ENCODE measurements at regions not wholly inside any gene's neighbourhood (a gene's known extent, or its start where the extent isn't known, plus 50 kb on each side); places are given as distances from the start of the nearest gene placed in this dataset.

GRCh38 chr11:134670961-134671370 lies 258.9 kb upstream of the B3GAT1 start:
- Histone ChIP-seq H3K4me3 (no peak overlapping the region), H3K4me1 (no peaks in the 10 kb centered on the region), H3K27ac (no peak overlapping the region), H3K9me3 (no peaks in the 10 kb centered on the region), H3K36me3 (no peaks in the 10 kb centered on the region), H3K27me3 (peaks cover 0 to 9% (median 0%) of the 10 kb centered on the region in 3 donors)
- DNase-seq = peak; percentile 32
- WGBS, 2 donors = 63% methylated on average over 8 of the region's 8 CpGs
- intact Hi-C loops (cut with DNase I) = no loop called here
- TF ChIP-seq POLR2AphosphoS5 (IDR thresholded peaks at IDR 0.05) (no peak), POLR2A (IDR thresholded peaks at IDR 0.05) (no peak), EP300 (IDR thresholded peaks at IDR 0.05) (no peak)
- TF ChIP-seq, protein P1, sequence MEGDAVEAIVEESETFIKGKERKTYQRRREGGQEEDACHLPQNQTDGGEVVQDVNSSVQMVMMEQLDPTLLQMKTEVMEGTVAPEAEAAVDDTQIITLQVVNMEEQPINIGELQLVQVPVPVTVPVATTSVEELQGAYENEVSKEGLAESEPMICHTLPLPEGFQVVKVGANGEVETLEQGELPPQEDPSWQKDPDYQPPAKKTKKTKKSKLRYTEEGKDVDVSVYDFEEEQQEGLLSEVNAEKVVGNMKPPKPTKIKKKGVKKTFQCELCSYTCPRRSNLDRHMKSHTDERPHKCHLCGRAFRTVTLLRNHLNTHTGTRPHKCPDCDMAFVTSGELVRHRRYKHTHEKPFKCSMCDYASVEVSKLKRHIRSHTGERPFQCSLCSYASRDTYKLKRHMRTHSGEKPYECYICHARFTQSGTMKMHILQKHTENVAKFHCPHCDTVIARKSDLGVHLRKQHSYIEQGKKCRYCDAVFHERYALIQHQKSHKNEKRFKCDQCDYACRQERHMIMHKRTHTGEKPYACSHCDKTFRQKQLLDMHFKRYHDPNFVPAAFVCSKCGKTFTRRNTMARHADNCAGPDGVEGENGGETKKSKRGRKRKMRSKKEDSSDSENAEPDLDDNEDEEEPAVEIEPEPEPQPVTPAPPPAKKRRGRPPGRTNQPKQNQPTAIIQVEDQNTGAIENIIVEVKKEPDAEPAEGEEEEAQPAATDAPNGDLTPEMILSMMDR (IDR thresholded peaks at IDR 0.05) = no peak

DNA sequence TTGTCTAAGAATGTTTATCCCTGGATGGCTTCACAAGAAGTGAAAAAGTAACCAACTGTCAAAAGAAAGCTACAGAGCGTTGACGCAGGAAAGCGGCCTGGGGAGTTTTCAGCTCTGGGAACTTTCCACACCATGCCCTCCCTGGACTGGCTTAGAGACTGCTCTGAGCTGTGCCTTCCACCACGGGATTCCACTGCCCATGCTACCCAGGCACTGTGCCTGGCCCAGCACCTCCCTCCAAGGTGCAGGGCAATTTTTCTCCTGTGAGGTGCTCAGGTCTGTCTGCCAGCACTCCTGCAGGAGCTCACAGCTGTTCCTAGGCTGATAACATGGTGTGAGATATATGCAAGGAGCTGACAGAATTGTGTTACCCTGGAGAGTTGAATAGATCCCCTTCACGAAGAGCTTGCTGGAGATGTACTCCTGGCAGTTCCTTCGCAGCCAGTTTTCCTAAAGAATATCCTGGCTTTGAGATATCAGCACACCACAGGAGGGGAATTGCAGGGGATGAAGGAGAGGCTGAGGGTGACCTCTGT lies 258.3 kb upstream of the B3GAT1 start:
- WGBS, 2 donors = 57 to 66% methylated on average over 6 of the region's 6 CpGs
- Histone ChIP-seq H3K27ac (no peak overlapping the region), H3K36me3 (no peaks in the 10 kb centered on the region), H3K9me3 (no peaks in the 10 kb centered on the region), H3K4me3 (no peak overlapping the region), H3K27me3 (peaks cover 0 to 9% (median 0%) of the 10 kb centered on the region in 3 donors), H3K4me1 (no peaks in the 10 kb centered on the region)
- peak; percentile 22 for DNase-seq
- intact Hi-C loops (cut with DNase I) = no loop called here
- TF ChIP-seq EP300 (IDR thresholded peaks at IDR 0.05) = no peak
- no peak for TF ChIP-seq POLR2AphosphoS5 (IDR thresholded peaks at IDR 0.05)
- no peak for TF ChIP-seq POLR2A (IDR thresholded peaks at IDR 0.05)
- TF ChIP-seq, protein P1 (IDR thresholded peaks at IDR 0.05) = no peak

- peaks cover 0 to 9% (median 0%) of the 10 kb centered on the region in 3 donors for H3K27me3 ChIP-seq
- no peaks in the 10 kb centered on the region for H3K9me3 ChIP-seq
- peak; percentile 56 for DNase-seq
- intact Hi-C loops (cut with DNase I) = no loop called here
- H3K27ac ChIP-seq = no peak overlapping the region
- H3K4me3 ChIP-seq = no peak overlapping the region
- WGBS, 2 donors = 82 to 83% methylated on average over 5 of the region's 5 CpGs
- H3K36me3 ChIP-seq = no peaks in the 10 kb centered on the region
- H3K4me1 ChIP-seq = no peaks in the 10 kb centered on the region
- TF ChIP-seq POLR2A (IDR thresholded peaks at IDR 0.05) (no peak), POLR2AphosphoS5 (IDR thresholded peaks at IDR 0.05) (no peak), EP300 (IDR thresholded peaks at IDR 0.05) (no peak)
- TF ChIP-seq, protein P1 (IDR thresholded peaks at IDR 0.05) = no peak
Observed at GRCh38 chr11:134669796-134670195, 257.8 kb upstream of the B3GAT1 start.

GRCh38 chr11:134668796-134669195 lies 256.8 kb upstream of the B3GAT1 start:
- Histone ChIP-seq H3K4me3 (no peak overlapping the region), H3K27ac (no peak overlapping the region), H3K9me3 (no peaks in the 10 kb centered on the region), H3K36me3 (no peaks in the 10 kb centered on the region), H3K4me1 (no peaks in the 10 kb centered on the region), H3K27me3 (peaks cover 0 to 9% (median 0%) of the 10 kb centered on the region in 3 donors)
- intact Hi-C loops (cut with DNase I) = no loop called here
- no peak for TF ChIP-seq POLR2A (IDR thresholded peaks at IDR 0.05)
- no peak for TF ChIP-seq POLR2AphosphoS5 (IDR thresholded peaks at IDR 0.05)
- TF ChIP-seq, protein P1 (IDR thresholded peaks at IDR 0.05) = no peak
- TF ChIP-seq EP300 (IDR thresholded peaks at IDR 0.05) = no peak
- WGBS, 2 donors = 80 to 86% methylated on average over 3 of the region's 3 CpGs
- peak; percentile 45 for DNase-seq

GRCh38 chr11:134668076-134668475 lies 256.0 kb upstream of the B3GAT1 start:
- Histone ChIP-seq H3K36me3 (no peaks in the 10 kb centered on the region), H3K4me1 (no peaks in the 10 kb centered on the region), H3K27ac (no peak overlapping the region), H3K9me3 (no peaks in the 10 kb centered on the region), H3K27me3 (peaks cover 0 to 9% (median 0%) of the 10 kb centered on the region in 3 donors), H3K4me3 (no peak overlapping the region)
- DNase-seq = peak; percentile 44
- WGBS, 2 donors = 84 to 88% methylated on average over 15 of the region's 15 CpGs
- intact Hi-C loops (cut with DNase I) = no loop called here
- TF ChIP-seq, protein P1 (IDR thresholded peaks at IDR 0.05) = no peak

Measured in sigmoid colon (tissue), 6 donors.